ENCODE measurements at regions not wholly inside any gene's neighbourhood (a gene's known extent, or its start where the extent isn't known, plus 50 kb on each side); places are given as distances from the start of the nearest gene placed in this dataset.

GRCh38 chr5:18745988-18746615, 1111.8 kb downstream of the TAF11L14 start:
- 70% methylated on average over 2 of the region's 9 CpGs for WGBS (ENCODE audit: insufficient coverage, low lambda C conversion rate)
- Histone ChIP-seq H3K27me3 (ENCODE audit: control insufficient read depth, insufficient read depth, low read length) (no peaks in the 10 kb centered on the region), H3K4me3 (ENCODE audit: low read length) (peak overlapping the region; percentile 37), H3K27ac (ENCODE audit: low read length) (peak overlapping the region; percentile 40), H3K9me3 (ENCODE audit: control insufficient read depth, low read depth, low read length) (peaks cover 3% of the 10 kb centered on the region), H3K36me3 (ENCODE audit: control insufficient read depth, insufficient read depth, low read length) (no peaks in the 10 kb centered on the region), H3K4me1 (ENCODE audit: control insufficient read depth, insufficient read depth, low read length) (no peaks in the 10 kb centered on the region)
- peak; percentile 5 to 29 for DNase-seq

DNA sequence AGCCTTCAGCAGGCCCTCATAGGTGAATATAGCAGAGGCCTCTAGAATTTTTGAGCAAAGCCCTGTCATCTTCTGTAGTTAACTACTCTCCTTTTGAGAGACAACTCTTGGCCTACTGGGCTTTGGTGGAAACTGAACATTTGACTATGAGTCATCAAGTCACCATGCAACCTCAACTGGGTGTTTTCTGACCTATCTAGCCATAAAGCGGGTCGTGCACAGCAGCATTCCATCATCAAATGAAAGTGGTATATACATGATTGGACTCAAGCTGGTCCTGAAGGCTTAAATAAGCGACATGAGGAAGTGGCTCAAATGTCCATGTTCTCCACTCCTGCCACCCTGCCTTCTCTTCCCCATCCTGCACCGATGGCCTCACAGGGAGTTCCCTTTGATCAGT, 1115.5 kb downstream of the TAF11L14 start:
- Histone ChIP-seq H3K4me1 (ENCODE audit: control insufficient read depth, insufficient read depth, low read length) (no peaks in the 10 kb centered on the region), H3K27ac (ENCODE audit: low read length) (no peak overlapping the region), H3K9me3 (ENCODE audit: control insufficient read depth, low read depth, low read length) (peaks cover 3% of the 10 kb centered on the region), H3K36me3 (ENCODE audit: control insufficient read depth, insufficient read depth, low read length) (no peaks in the 10 kb centered on the region), H3K27me3 (ENCODE audit: control insufficient read depth, insufficient read depth, low read length) (no peaks in the 10 kb centered on the region), H3K4me3 (ENCODE audit: low read length) (no peak overlapping the region)
- no CpG with 5 or more reads among the region's 4 CpGs for WGBS (ENCODE audit: insufficient coverage, low lambda C conversion rate)
- no peak for DNase-seq

DNA sequence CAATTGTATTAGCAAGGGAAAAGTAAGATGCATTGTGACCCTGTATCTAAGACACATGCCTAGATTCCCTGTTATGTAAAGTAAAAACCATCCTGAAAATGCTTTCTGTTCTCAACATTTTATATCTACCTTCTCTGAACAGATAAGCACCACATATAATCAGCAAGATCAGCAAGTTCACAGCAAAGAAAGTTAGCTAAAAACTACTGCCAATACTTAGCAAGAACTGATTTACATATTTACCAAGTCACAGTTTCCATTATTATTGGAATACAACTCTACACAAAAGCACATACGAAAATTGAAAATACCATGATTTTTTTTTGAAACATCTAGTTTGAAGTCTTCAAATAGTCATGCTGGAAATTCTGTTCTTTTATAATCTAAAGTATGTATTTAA, 1118.1 kb downstream of the TAF11L14 start:
- WGBS (ENCODE audit: insufficient coverage, low lambda C conversion rate), result 100% methylated on average over 1 of the region's 1 CpG

DNA sequence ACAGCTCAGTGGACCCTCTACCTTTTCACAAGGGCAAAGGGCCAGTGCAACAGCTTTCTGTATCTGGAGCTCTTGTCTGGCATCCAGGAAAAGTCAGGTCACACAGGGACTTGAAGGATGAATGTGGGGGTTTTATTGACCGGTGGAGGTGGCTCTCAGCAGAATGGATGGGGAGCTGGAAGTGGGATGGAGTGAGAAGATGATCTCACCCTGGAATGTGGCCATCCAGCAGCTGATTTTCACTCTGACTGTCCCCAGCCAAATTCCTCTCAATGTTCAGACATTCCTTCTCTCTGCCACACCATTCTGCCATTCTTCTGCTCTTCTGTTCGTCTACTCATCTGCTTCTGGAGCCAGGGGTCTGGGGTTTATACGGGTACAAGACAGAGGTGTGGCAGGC, 1119.9 kb downstream of the TAF11L14 start:
- no CpG with 5 or more reads among the region's 3 CpGs for WGBS (ENCODE audit: insufficient coverage, low lambda C conversion rate)
- Histone ChIP-seq H3K9me3 (ENCODE audit: control insufficient read depth, low read depth, low read length) (no peaks in the 10 kb centered on the region), H3K4me3 (ENCODE audit: low read length) (no peak overlapping the region), H3K4me1 (ENCODE audit: control insufficient read depth, insufficient read depth, low read length) (no peaks in the 10 kb centered on the region), H3K27me3 (ENCODE audit: control insufficient read depth, insufficient read depth, low read length) (no peaks in the 10 kb centered on the region), H3K27ac (ENCODE audit: low read length) (no peak overlapping the region), H3K36me3 (ENCODE audit: control insufficient read depth, insufficient read depth, low read length) (no peaks in the 10 kb centered on the region)
- DNase-seq, result no peak

More for the DNA sequence above, 1118.1 kb downstream of the TAF11L14 start:
- Histone ChIP-seq H3K4me1 (ENCODE audit: control insufficient read depth, insufficient read depth, low read length) (no peaks in the 10 kb centered on the region), H3K36me3 (ENCODE audit: control insufficient read depth, insufficient read depth, low read length) (no peaks in the 10 kb centered on the region), H3K4me3 (ENCODE audit: low read length) (no peak overlapping the region), H3K9me3 (ENCODE audit: control insufficient read depth, low read depth, low read length) (no peaks in the 10 kb centered on the region), H3K27ac (ENCODE audit: low read length) (no peak overlapping the region), H3K27me3 (ENCODE audit: control insufficient read depth, insufficient read depth, low read length) (no peaks in the 10 kb centered on the region)
- DNase-seq, result no peak

DNA sequence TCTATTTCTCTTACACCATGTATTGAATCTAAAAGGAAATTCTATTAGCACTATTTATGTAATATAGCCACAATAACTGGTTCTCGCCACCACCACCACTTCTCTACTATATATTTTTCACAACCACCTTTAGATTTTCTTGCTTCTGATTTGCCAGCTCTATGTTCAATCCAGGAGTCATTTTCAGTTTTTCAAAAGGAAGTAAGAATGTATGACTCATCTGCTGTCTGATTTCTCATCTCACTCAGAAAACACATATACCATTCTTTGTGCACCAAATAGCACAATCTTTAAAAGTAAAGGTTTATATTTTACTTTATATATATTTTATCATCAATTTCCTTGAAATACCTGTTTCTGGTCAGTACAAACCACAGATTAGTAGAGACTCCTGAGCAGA, 1127.5 kb downstream of the TAF11L14 start:
- no CpG with 5 or more reads among the region's 1 CpG for WGBS (ENCODE audit: insufficient coverage, low lambda C conversion rate)
- DNase-seq, result no peak
- Histone ChIP-seq H3K4me3 (ENCODE audit: low read length) (no peak overlapping the region), H3K9me3 (ENCODE audit: control insufficient read depth, low read depth, low read length) (no peaks in the 10 kb centered on the region), H3K27ac (ENCODE audit: low read length) (no peak overlapping the region), H3K36me3 (ENCODE audit: control insufficient read depth, insufficient read depth, low read length) (no peaks in the 10 kb centered on the region), H3K4me1 (ENCODE audit: control insufficient read depth, insufficient read depth, low read length) (no peaks in the 10 kb centered on the region), H3K27me3 (ENCODE audit: control insufficient read depth, insufficient read depth, low read length) (no peaks in the 10 kb centered on the region)

DNA sequence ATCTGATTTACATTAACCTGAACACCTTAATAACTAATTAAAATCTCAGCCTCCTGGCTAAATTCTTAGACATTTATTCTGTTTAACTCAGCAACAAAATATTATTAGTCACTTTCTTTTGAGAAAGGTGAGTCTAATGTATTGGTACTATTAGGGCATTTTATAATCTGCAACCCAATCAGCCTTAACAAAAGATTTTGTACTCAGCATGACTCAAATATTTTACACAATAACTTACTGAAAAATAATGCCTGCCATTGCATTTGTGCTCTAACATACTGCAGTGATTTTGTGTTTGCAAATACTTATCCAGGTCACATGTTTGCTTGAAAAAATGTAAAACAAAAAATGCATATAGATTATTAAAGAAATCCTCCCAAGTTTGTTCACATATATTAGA, 1129.9 kb downstream of the TAF11L14 start:
- no peak overlapping the region for H3K4me3 ChIP-seq (ENCODE audit: low read length)

DNA sequence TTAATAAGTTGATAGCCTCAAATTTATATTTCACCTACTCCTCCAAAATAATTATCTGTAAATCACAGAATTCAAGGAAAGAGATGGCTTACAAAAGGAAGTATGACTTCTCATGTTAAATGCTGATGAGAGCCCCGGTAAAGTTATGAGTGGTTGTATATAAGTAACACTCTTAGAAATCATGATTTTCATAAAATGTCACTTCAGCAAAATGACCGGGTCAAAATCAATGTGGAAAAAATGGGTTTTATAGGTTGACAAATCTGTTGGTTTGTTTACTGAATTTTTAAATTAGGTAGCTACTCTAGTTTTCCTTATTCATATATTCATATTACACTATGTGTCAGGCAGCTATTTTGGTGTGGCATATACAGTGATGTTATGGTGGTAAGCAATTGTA, 1131.0 kb downstream of the TAF11L14 start:
- Histone ChIP-seq H3K27ac (ENCODE audit: low read length) (no peak overlapping the region), H3K9me3 (ENCODE audit: control insufficient read depth, low read depth, low read length) (no peaks in the 10 kb centered on the region), H3K4me1 (ENCODE audit: control insufficient read depth, insufficient read depth, low read length) (no peaks in the 10 kb centered on the region), H3K4me3 (ENCODE audit: low read length) (no peak overlapping the region), H3K27me3 (ENCODE audit: control insufficient read depth, insufficient read depth, low read length) (no peaks in the 10 kb centered on the region), H3K36me3 (ENCODE audit: control insufficient read depth, insufficient read depth, low read length) (no peaks in the 10 kb centered on the region)
- 100% methylated on average over 1 of the region's 2 CpGs for WGBS (ENCODE audit: insufficient coverage, low lambda C conversion rate)
- no peak for DNase-seq

More for the DNA sequence above, 1129.9 kb downstream of the TAF11L14 start:
- DNase-seq, result no peak
- Histone ChIP-seq H3K27me3 (ENCODE audit: control insufficient read depth, insufficient read depth, low read length) (no peaks in the 10 kb centered on the region), H3K36me3 (ENCODE audit: control insufficient read depth, insufficient read depth, low read length) (no peaks in the 10 kb centered on the region), H3K4me1 (ENCODE audit: control insufficient read depth, insufficient read depth, low read length) (no peaks in the 10 kb centered on the region), H3K9me3 (ENCODE audit: control insufficient read depth, low read depth, low read length) (no peaks in the 10 kb centered on the region), H3K27ac (ENCODE audit: low read length) (no peak overlapping the region)

DNA sequence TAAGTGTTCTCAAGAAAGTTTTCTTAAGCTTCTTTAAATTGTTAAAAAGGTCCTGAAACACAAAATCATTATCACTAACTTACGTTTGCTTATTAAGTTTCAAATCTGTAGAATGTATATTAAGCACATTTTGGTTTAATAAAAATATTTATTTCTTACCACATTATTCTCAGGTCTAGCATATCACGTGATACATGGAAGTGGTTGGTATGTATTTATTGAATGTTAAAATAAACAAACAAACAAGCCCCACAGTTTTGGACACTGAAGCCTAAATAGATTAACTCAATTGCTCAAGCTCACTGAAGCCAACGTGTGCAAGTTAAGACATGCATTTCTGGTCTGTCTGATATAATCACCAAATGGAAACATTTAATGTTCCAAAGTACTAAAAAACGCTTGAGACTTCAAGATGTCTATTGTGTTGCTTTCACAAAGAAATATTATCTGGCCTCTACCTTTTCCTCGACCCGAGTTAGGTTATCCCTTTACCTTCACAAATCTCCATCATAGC, 1136.9 kb downstream of the TAF11L14 start:
- no peak overlapping the region for H3K27ac ChIP-seq (ENCODE audit: low read length)
- H3K4me3 ChIP-seq (ENCODE audit: low read length), result no peak overlapping the region
- DNase-seq, result no peak
- H3K36me3 ChIP-seq (ENCODE audit: control insufficient read depth, insufficient read depth, low read length), result no peaks in the 10 kb centered on the region
- H3K4me1 ChIP-seq (ENCODE audit: control insufficient read depth, insufficient read depth, low read length), result no peaks in the 10 kb centered on the region
- H3K27me3 ChIP-seq (ENCODE audit: control insufficient read depth, insufficient read depth, low read length), result no peaks in the 10 kb centered on the region
- 80% methylated on average over 1 of the region's 6 CpGs for WGBS (ENCODE audit: insufficient coverage, low lambda C conversion rate)
- H3K9me3 ChIP-seq (ENCODE audit: control insufficient read depth, low read depth, low read length), result no peaks in the 10 kb centered on the region

GRCh38 chr5:18772475-18772874, 1138.2 kb downstream of the TAF11L14 start:
- Histone ChIP-seq H3K27ac (ENCODE audit: low read length) (no peak overlapping the region), H3K9me3 (ENCODE audit: control insufficient read depth, low read depth, low read length) (no peaks in the 10 kb centered on the region), H3K36me3 (ENCODE audit: control insufficient read depth, insufficient read depth, low read length) (no peaks in the 10 kb centered on the region), H3K27me3 (ENCODE audit: control insufficient read depth, insufficient read depth, low read length) (no peaks in the 10 kb centered on the region), H3K4me3 (ENCODE audit: low read length) (no peak overlapping the region), H3K4me1 (ENCODE audit: control insufficient read depth, insufficient read depth, low read length) (no peaks in the 10 kb centered on the region)
- DNase-seq, result no peak
- 40% methylated on average over 2 of the region's 4 CpGs for WGBS (ENCODE audit: insufficient coverage, low lambda C conversion rate)

DNA sequence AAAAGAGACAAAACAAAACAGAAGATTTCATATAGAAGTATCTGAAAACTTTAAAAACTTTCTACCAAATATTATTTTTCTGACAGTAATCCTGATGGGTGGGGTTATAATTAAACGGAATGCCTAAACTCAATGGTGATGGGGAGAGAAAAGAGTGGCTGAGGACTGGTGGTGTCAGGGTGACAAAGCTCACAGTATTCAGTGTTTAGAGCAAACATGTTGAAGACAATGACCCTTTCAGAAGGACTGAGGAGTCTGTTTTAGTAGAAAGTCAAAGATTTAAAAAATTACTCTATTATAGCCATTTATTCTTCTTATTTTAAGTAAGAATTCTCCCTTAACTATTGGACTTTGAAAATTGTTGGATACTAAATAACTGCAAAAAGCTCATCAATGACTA, 1144.0 kb downstream of the TAF11L14 start:
- no peak for DNase-seq

More for the DNA sequence above, 1144.0 kb downstream of the TAF11L14 start:
- Histone ChIP-seq H3K27me3 (ENCODE audit: control insufficient read depth, insufficient read depth, low read length) (no peaks in the 10 kb centered on the region), H3K9me3 (ENCODE audit: control insufficient read depth, low read depth, low read length) (no peaks in the 10 kb centered on the region), H3K4me3 (ENCODE audit: low read length) (no peak overlapping the region), H3K36me3 (ENCODE audit: control insufficient read depth, insufficient read depth, low read length) (no peaks in the 10 kb centered on the region), H3K27ac (ENCODE audit: low read length) (no peak overlapping the region), H3K4me1 (ENCODE audit: control insufficient read depth, insufficient read depth, low read length) (no peaks in the 10 kb centered on the region)
- no CpG with 5 or more reads among the region's 1 CpG for WGBS (ENCODE audit: insufficient coverage, low lambda C conversion rate)
